ENCODE measurements at regions not wholly inside any gene's neighbourhood (a gene's known extent, or its start where the extent isn't known, plus 50 kb on each side); places are given as distances from the start of the nearest gene placed in this dataset.
A peak's percentile ranks its signal among the peaks of the same experiment; 100 is the strongest.
"Not testable (repeated sequence)": the region's sequence is repeated elsewhere in the genome, so short reads cannot be mapped to it uniquely, and the experiment has no call there.

GRCh38 chr4:116272336-116272735, 813.0 kb downstream of the TRAM1L1 start:
- no peak for DNase-seq

GRCh38 chr4:116260931-116261330, 824.4 kb downstream of the TRAM1L1 start:
- not testable (repeated sequence) for DNase-seq

- DNase-seq = no peak
Observed at GRCh38 chr4:116244771-116245170, 840.6 kb downstream of the TRAM1L1 start.

GRCh38 chr4:116243431-116243830, 841.9 kb downstream of the TRAM1L1 start:
- DNase-seq = no peak

- DNase-seq = no peak
Observed at GRCh38 chr4:116233971-116234370, 851.4 kb downstream of the TRAM1L1 start.

- DNase-seq = peak in 1 of 3 experiments; percentile 41
Observed at GRCh38 chr4:116231999-116232398, 853.4 kb downstream of the TRAM1L1 start.

GRCh38 chr4:116229420-116229819, 856.0 kb downstream of the TRAM1L1 start:
- DNase-seq = no peak

GRCh38 chr4:116223040-116223732, 862.2 kb downstream of the TRAM1L1 start:
- peak in 2 of 3 experiments; percentile 1 to 18 for DNase-seq

- DNase-seq = no peak
Observed at GRCh38 chr4:116217781-116218180, 867.6 kb downstream of the TRAM1L1 start.

GRCh38 chr4:116215622-116216021, 869.8 kb downstream of the TRAM1L1 start:
- no peak for DNase-seq

GRCh38 chr4:116202524-116202923, 882.9 kb downstream of the TRAM1L1 start:
- DNase-seq = no peak

GRCh38 chr4:116197317-116197809, 888.0 kb downstream of the TRAM1L1 start:
- DNase-seq = no peak

- DNase-seq = no peak
Observed at GRCh38 chr4:116183241-116183640, 902.1 kb downstream of the TRAM1L1 start.

- DNase-seq = peak in 2 of 3 experiments; percentile 10 to 72
Observed at GRCh38 chr4:116180157-116180601, 905.2 kb downstream of the TRAM1L1 start.

GRCh38 chr4:116151371-116151770, 934.0 kb downstream of the TRAM1L1 start:
- DNase-seq = not testable (repeated sequence)

- DNase-seq = peak in 1 of 3 experiments; percentile 55
Observed at GRCh38 chr4:116150152-116150551, 935.2 kb downstream of the TRAM1L1 start.

GRCh38 chr4:116143198-116143597, 942.2 kb downstream of the TRAM1L1 start:
- DNase-seq = no peak

GRCh38 chr4:116132946-116133345, 952.4 kb downstream of the TRAM1L1 start:
- DNase-seq = no peak

GRCh38 chr4:116126794-116127193, 958.6 kb downstream of the TRAM1L1 start:
- DNase-seq = no peak

GRCh38 chr4:116122124-116122523, 963.3 kb downstream of the TRAM1L1 start:
- no peak for DNase-seq

- DNase-seq = peak in 1 of 3 experiments; percentile 11
Observed at GRCh38 chr4:116118221-116118620, 967.2 kb downstream of the TRAM1L1 start.

GRCh38 chr4:116112861-116113260, 972.5 kb downstream of the TRAM1L1 start:
- not testable (repeated sequence) for DNase-seq

- no peak for DNase-seq
Observed at GRCh38 chr4:116110713-116111112, 974.7 kb downstream of the TRAM1L1 start.

- DNase-seq = no peak
Observed at GRCh38 chr4:116108606-116109005, 976.8 kb downstream of the TRAM1L1 start.

- no peak for DNase-seq
Observed at GRCh38 chr4:116101321-116101720, 984.1 kb downstream of the TRAM1L1 start.

Data from NCI-H1417 (cell line).